Prostate gland (tissue), 2 donors: ENCODE measurements at regions not wholly inside any gene's neighbourhood (a gene's known extent, or its start where the extent isn't known, plus 50 kb on each side); places are given as distances from the start of the nearest gene placed in this dataset.

Experiments
- POLR2A ChIP-seq: fragments of 450-650 bp; IDR thresholded peaks from one replicate; pipeline ENCODE4 v1.6.1; 2016; ENCODE audit warnings: antibody characterized with exemption, mild to moderate bottlenecking
- POLR2AphosphoS5 ChIP-seq: sonication (generic); formaldehyde crosslinking; IDR thresholded peaks from one replicate; pipeline ENCODE4 v1.6.1; 2017; ENCODE audit warnings: antibody characterized with exemption
- TF ChIP-seq, protein P1 (sequence below), 4 experiments: fragments of 200-600 bp in 2 of 4; fragments of 450-650 bp in 2 of 4; sonication (generic) in 2 of 4; IDR thresholded peaks; 1 replicate in 3 of 4; 2 replicates in 1 of 4; pipeline ENCODE4 v1.5.1; 2016 to 2019; ENCODE audit warnings: antibody characterized with exemption in 4 of 4, mild to moderate bottlenecking in 2 of 4, moderate library complexity in 2 of 4

DNA sequence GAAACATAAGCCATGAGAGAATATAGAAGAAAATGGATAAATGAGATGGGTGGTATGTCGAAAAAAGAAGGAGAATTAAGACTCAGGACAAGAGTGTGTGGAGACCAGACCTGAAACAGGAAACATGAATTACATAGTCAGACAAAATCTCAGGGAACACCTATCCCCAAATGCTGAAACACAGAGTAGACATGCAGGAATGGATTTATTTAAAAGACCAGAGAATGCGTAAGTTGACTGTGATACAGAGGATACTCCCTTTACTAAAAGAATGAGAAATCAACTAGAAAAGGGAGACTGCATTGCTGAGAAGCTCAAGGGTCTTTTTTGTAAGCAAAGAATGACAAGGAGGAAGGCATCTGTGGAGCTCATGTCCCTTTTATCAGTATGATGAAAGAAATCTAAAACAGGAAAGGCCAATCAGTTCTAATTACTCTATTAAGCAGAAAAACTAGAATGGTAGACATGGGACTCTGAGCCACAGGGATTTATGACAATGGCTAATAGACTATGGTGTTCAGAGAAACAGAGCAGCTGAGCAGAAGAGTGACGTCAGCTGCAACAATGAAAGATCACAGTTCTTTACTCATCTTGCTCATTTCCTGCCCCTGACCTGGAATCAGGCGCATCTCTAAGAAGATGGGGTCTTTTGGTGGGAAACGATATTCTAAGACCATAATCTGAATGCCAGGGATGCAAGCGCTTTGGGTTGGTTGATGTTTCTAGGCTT is 138.9 kb upstream of the DHRS4 start:
- TF ChIP-seq POLR2A (no peak), POLR2AphosphoS5 (no peak)
- TF ChIP-seq, protein P1, sequence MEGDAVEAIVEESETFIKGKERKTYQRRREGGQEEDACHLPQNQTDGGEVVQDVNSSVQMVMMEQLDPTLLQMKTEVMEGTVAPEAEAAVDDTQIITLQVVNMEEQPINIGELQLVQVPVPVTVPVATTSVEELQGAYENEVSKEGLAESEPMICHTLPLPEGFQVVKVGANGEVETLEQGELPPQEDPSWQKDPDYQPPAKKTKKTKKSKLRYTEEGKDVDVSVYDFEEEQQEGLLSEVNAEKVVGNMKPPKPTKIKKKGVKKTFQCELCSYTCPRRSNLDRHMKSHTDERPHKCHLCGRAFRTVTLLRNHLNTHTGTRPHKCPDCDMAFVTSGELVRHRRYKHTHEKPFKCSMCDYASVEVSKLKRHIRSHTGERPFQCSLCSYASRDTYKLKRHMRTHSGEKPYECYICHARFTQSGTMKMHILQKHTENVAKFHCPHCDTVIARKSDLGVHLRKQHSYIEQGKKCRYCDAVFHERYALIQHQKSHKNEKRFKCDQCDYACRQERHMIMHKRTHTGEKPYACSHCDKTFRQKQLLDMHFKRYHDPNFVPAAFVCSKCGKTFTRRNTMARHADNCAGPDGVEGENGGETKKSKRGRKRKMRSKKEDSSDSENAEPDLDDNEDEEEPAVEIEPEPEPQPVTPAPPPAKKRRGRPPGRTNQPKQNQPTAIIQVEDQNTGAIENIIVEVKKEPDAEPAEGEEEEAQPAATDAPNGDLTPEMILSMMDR (IDR thresholded peaks at IDR 0.05), result no peak
